ENCODE measurements at regions not wholly inside any gene's neighbourhood (a gene's known extent, or its start where the extent isn't known, plus 50 kb on each side); places are given as distances from the start of the nearest gene placed in this dataset.

GRCh38 chr12:23043646-23044045 is 418.7 kb downstream of the ETNK1 start:
- H3K36me3 ChIP-seq, result no peaks in the 10 kb centered on the region
- no peak for DNase-seq
- no peak for TF ChIP-seq CTCF (IDR thresholded peaks at IDR 0.05; ENCODE audit: borderline replicate concordance)
- intact Hi-C loops (cut with micrococcal nuclease), result no loop called here
- H3K9me3 ChIP-seq (replicated peaks), result no peaks in the 10 kb centered on the region
- H3K4me3 ChIP-seq, result no peak overlapping the region
- H3K27ac ChIP-seq (replicated peaks), result no peak overlapping the region
- no peaks in the 10 kb centered on the region for H3K4me1 ChIP-seq
- H3K27me3 ChIP-seq (ENCODE audit: low read depth), result no peaks in the 10 kb centered on the region

GRCh38 chr12:23049180-23049579 is 424.2 kb downstream of the ETNK1 start:
- H3K27me3 ChIP-seq (ENCODE audit: low read depth), result no peaks in the 10 kb centered on the region
- H3K4me1 ChIP-seq, result no peaks in the 10 kb centered on the region
- H3K9me3 ChIP-seq (replicated peaks), result no peaks in the 10 kb centered on the region
- no peak for TF ChIP-seq CTCF (IDR thresholded peaks at IDR 0.05; ENCODE audit: borderline replicate concordance)
- intact Hi-C loops (cut with micrococcal nuclease), result no loop called here
- H3K4me3 ChIP-seq, result no peak overlapping the region
- no peaks in the 10 kb centered on the region for H3K36me3 ChIP-seq
- no peak for DNase-seq
- H3K27ac ChIP-seq (replicated peaks), result no peak overlapping the region

- DNase-seq, result no peak
- no peaks in the 10 kb centered on the region for H3K9me3 ChIP-seq (replicated peaks)
- H3K4me1 ChIP-seq, result no peaks in the 10 kb centered on the region
- intact Hi-C loops (cut with micrococcal nuclease), result no loop called here
- TF ChIP-seq CTCF (IDR thresholded peaks at IDR 0.05; ENCODE audit: borderline replicate concordance), result peak; percentile 26
- no peaks in the 10 kb centered on the region for H3K36me3 ChIP-seq
- no peak overlapping the region for H3K4me3 ChIP-seq
- no peaks in the 10 kb centered on the region for H3K27me3 ChIP-seq (ENCODE audit: low read depth)
- H3K27ac ChIP-seq (replicated peaks), result no peak overlapping the region
These were observed 430.0 kb downstream of the ETNK1 start for GRCh38 chr12:23055004-23055403.

- Histone ChIP-seq H3K36me3 (no peaks in the 10 kb centered on the region), H3K9me3 (replicated peaks) (no peaks in the 10 kb centered on the region), H3K4me1 (no peaks in the 10 kb centered on the region), H3K27ac (replicated peaks) (no peak overlapping the region), H3K4me3 (no peak overlapping the region), H3K27me3 (ENCODE audit: low read depth) (no peaks in the 10 kb centered on the region)
- intact Hi-C loops (cut with micrococcal nuclease), result no loop called here
- DNase-seq, result no peak
- TF ChIP-seq CTCF (IDR thresholded peaks at IDR 0.05; ENCODE audit: borderline replicate concordance), result no peak
These were observed 432.6 kb downstream of the ETNK1 start for GRCh38 chr12:23057571-23057970.

GRCh38 chr12:23060161-23060560 is 435.2 kb downstream of the ETNK1 start:
- Histone ChIP-seq H3K4me3 (no peak overlapping the region), H3K9me3 (replicated peaks) (no peaks in the 10 kb centered on the region), H3K27me3 (ENCODE audit: low read depth) (no peaks in the 10 kb centered on the region), H3K36me3 (no peaks in the 10 kb centered on the region), H3K4me1 (no peaks in the 10 kb centered on the region), H3K27ac (replicated peaks) (no peak overlapping the region)
- DNase-seq, result no peak
- intact Hi-C loops (cut with micrococcal nuclease), result no loop called here
- no peak for TF ChIP-seq CTCF (IDR thresholded peaks at IDR 0.05; ENCODE audit: borderline replicate concordance)

GRCh38 chr12:23063206-23063605 is 438.2 kb downstream of the ETNK1 start:
- intact Hi-C loops (cut with micrococcal nuclease), result no loop called here
- Histone ChIP-seq H3K4me1 (no peaks in the 10 kb centered on the region), H3K27ac (replicated peaks) (no peak overlapping the region), H3K36me3 (no peaks in the 10 kb centered on the region), H3K9me3 (replicated peaks) (no peaks in the 10 kb centered on the region), H3K27me3 (ENCODE audit: low read depth) (no peaks in the 10 kb centered on the region), H3K4me3 (no peak overlapping the region)
- no peak for DNase-seq
- no peak for TF ChIP-seq CTCF (IDR thresholded peaks at IDR 0.05; ENCODE audit: borderline replicate concordance)

Data from left ventricle myocardium inferior (tissue), 1 donor.